Suprapubic skin (tissue), 3 donors: ENCODE measurements at regions not wholly inside any gene's neighbourhood (a gene's known extent, or its start where the extent isn't known, plus 50 kb on each side); places are given as distances from the start of the nearest gene placed in this dataset.

Experiments used
- CTCF ChIP-seq, 2 donors: fragments of 200-600 bp in 1 of 2; fragments of 450-650 bp in 1 of 2; sonication (generic) in 1 of 2; IDR thresholded peaks; one replicate each; pipeline ENCODE4 v1.5.1; 2016 to 2019; ENCODE audit warnings: antibody characterized with exemption in 2 of 2, mild to moderate bottlenecking in 1 of 2, moderate library complexity in 1 of 2
- POLR2AphosphoS5 ChIP-seq, 3 donors: sonication (generic); formaldehyde crosslinking; IDR thresholded peaks; one replicate each; pipeline ENCODE4 v1.6.1; 2017; ENCODE audit warnings: antibody characterized with exemption in 3 of 3

- TF ChIP-seq POLR2AphosphoS5 (IDR thresholded peaks at IDR 0.05), result no peak
- TF ChIP-seq CTCF (IDR thresholded peaks at IDR 0.05), result no peak
Observed at GRCh38 chr20:6994452-6994851, 227.0 kb downstream of the BMP2 start.
